ENCODE measurements at regions not wholly inside any gene's neighbourhood (a gene's known extent, or its start where the extent isn't known, plus 50 kb on each side); places are given as distances from the start of the nearest gene placed in this dataset.

DNA sequence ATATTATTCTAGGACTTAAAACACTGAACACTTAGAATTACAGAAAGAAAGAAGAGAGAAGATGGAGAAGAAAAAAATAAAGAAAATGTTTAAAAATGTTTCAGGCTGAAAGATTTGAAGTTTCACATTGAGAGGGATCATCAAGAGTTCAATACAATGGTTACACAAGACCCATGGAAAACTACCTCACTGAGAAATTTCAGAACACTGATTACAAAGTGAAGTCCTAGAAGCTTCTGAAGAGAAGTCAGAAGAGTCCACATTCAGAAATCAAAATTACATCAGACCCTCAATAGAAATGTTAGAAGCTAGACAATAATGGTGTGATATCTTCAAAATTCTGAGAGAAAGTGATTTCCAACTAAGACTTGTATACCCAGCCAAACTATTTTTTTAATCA lies 196.1 kb downstream of the MACC1 start:
- no peak for DNase-seq

- no peak for DNase-seq
Observed at GRCh38 chr7:20019757-20020432, 197.3 kb downstream of the MACC1 start.

DNA sequence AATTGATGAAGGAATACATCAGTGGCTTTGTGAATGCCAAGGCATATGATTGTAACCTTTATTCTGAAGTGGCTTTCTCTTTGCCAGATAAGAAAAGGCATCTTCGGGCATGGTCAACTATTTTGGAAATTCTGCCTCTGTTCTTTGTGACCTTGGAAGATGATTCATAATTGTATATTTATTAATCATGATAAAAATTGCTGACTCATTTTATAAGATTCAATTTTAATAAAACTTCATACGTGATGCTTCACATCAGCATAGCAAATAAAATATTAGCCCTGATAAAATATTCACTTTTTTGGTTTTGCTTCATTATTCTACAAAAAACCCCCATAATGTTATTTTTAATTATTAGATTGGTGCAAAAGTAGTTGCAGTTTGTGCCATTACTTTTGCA lies 200.5 kb downstream of the MACC1 start:
- DNase-seq: no peak

- no peak for DNase-seq
Observed at GRCh38 chr7:20013536-20013935, 203.6 kb downstream of the MACC1 start.

DNA sequence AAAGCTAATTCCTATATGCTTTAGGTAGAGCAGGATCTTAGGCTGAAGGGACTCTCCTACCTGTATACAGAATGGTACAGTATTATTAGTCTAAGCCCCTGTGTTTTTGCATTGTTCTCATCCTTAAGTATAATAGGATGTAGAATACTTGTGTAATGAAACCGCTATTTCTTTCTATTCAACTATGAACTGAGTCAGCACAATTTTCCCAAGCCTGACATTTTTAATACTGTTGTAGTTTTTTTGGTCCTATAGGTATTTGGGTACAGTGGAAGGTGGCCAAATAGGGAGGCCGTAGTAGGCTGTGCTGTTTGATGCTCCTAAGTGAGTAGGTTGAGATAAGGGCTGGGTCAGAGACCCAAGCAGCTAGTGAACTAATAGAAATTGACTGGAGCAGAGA lies 205.1 kb downstream of the MACC1 start:
- no peak for DNase-seq

DNA sequence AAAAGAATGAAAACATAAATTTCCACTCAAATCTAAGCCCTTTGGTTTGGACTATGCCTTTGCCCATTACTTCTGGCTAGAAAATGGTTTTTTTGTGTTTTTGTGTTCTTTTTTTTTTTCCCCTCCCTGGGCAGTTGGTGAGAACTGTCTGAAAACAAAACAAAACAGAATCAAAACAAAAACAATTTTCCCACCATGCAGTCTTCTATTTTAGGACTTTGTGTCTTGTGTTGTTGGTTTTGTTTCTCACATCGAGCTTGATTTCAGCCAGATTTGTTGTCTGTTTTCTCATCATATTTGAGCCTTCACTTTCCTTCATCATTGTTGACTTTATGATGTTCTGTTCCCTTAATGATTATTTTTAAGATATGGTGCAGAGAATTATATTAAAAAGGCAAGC lies 206.3 kb downstream of the MACC1 start:
- DNase-seq: no peak

DNA sequence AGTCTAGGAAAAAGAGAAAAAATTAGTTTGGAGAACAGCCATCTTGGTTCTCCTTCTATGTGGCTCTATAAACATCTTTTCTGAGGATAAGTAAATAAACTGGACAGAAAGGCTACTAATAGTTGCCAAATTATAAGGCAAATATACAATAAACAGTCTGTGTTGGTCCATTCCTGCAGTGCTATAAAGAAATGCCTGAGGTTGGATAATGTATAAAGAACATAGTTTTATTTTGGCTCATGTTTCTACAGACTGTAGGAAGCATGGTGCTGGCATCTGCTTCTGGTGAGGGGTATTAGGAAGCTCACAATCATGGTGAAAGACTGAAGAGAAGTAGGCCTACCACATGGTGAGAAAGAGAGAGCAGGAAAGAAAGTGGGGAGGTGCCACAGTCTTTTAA lies 209.7 kb downstream of the MACC1 start:
- DNase-seq: no peak

GRCh38 chr7:20005081-20005480 lies 212.1 kb downstream of the MACC1 start:
- DNase-seq: no peak

GRCh38 chr7:19999681-20000080 lies 217.5 kb downstream of the MACC1 start:
- DNase-seq: no peak

- DNase-seq: no peak
Observed at GRCh38 chr7:19991936-19992335, 218.5 kb upstream of the TMEM196 start.

- no peak for DNase-seq
Observed at GRCh38 chr7:19989906-19990305, 216.5 kb upstream of the TMEM196 start.

- no peak for DNase-seq
Observed at GRCh38 chr7:19988860-19989259, 215.4 kb upstream of the TMEM196 start.

DNA sequence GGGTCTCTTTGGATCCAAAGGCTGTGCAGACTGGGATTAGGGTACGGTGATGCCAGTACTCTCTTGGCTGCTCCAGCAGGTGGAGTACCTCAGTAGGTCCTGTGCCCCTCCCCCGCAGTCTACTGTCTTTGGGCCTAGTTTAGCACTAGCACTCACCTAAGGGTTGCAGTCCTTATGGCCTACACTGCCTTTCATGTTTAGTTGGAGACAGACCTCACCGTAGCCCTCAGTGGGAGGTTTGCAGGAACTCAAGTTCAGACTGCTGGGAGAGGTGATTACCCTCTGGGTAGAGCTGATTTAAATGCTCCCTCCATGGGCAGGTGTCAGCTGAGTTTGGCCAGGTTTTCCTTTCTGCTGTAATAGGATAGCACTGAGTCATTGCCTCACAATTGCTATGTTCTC lies 210.8 kb upstream of the TMEM196 start:
- no peak for DNase-seq

DNA sequence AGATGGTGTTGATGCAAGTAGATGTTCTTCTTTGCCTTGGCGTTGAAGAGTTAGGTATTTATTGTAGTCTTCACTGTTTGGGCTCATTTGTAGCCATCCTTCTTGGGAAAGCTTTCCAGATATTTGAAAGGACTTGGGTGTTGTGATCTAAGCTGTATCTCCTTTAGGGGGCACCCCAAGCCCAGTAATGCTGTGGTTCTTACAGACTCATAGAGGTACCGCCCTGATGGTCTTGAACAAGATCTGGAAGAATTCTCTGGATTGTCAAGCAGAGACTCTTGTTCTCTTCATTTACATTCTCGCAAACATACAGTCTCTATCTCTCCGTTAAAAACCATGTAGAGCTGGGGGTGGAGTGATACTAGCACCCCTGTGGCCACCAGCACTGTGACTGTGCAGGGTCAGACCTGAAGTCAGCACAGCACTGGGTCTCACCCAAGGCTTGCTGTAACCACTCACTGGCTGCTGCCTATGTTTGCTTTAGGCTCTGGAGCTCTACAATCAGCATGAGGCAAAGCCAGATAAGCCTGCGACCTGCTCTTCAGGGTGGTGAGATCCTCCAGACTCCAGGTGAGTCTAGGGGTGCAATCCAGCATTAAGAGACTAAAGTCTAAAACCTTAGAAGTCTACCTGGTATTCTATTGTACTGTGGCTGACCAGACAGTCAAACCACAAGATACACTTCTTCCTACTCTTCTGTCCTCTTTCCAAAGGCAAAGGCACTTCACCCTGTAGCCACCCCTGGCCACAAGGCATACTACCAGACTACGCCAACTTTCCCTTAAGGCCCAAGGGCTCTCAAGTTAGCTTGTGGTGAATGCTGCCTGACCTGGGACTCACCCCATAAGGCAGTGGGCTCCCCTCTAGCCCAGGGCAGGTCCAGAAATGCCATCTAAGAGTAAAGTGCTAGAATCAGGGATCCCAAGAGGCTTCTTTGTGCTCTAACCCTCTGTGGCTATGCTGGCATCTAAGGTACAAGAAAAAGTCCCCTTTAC lies 209.7 kb upstream of the TMEM196 start:
- no peak for DNase-seq

GRCh38 chr7:19973581-19973980 lies 200.2 kb upstream of the TMEM196 start:
- DNase-seq: no peak

GRCh38 chr7:19972876-19973275 lies 199.5 kb upstream of the TMEM196 start:
- DNase-seq: no peak

- no peak for DNase-seq
Observed at GRCh38 chr7:19971956-19972355, 198.5 kb upstream of the TMEM196 start.

GRCh38 chr7:19970514-19970913 lies 197.1 kb upstream of the TMEM196 start:
- DNase-seq: no peak

DNA sequence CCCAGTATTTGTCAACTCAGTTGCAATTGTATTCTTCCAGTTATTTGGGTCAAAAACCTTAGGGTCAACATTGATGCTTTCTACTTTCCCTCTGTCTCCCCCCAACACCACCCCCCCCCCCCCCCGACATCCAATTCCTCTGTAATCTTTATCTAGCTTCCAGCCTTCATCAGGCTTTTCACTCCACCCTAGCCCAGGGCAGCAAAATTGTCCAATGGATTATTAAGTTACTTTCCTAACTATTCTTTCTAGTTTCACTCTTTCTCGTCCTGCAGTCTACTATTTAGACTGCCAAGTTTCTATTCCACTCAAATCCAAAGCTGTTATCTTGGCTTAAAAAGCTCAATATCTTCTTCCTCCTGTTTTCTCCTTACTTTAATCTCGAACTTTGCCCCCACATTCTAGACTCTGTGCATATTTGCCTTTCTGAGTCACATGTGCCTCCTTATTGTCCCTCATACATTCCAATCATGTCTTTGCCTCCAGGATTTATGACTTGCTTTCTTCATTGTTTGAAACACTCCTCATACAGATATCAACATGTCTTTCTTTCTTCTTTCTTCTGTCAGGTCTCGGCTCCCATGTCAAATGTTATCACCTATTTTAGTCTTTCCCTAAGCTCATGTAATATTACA lies 196.6 kb upstream of the TMEM196 start:
- DNase-seq: no peak

- no peak for DNase-seq
Observed at GRCh38 chr7:19964246-19964645, 190.8 kb upstream of the TMEM196 start.

- DNase-seq: no peak
Observed at GRCh38 chr7:19963695-19964094, 190.3 kb upstream of the TMEM196 start.

- no peak for DNase-seq
Observed at GRCh38 chr7:19958309-19958896, 185.0 kb upstream of the TMEM196 start.

- no peak for DNase-seq
Observed at GRCh38 chr7:19957664-19958063, 184.2 kb upstream of the TMEM196 start.

Data from NCI-H187 (cell line).